K562 (cell line): ENCODE measurements at regions not wholly inside any gene's neighbourhood (a gene's known extent, or its start where the extent isn't known, plus 50 kb on each side); places are given as distances from the start of the nearest gene placed in this dataset.

Experiments
- ELF4 ChIP-seq: fragments of 450-650 bp; formaldehyde crosslinking; IDR thresholded peaks from 2 replicates; pipeline ENCODE4 v1.4.0; 2022; ENCODE audit warnings: missing genetic modification characterization
- ILK ChIP-seq: fragments of 450-650 bp; IDR thresholded peaks from 2 replicates; pipeline ENCODE4 v1.6.1; 2016; ENCODE audit warnings: missing genetic modification characterization, low read depth, mild to moderate bottlenecking, missing compliant biosample characterization, moderate library complexity, borderline replicate concordance
- NR2C2 ChIP-seq, 2 experiments: fragments of 200-800 bp in 1 of 2; sonication (Bioruptor generic) in 1 of 2; sonication (generic) in 1 of 2; formaldehyde crosslinking in 1 of 2; IDR thresholded peaks; 2 replicates each; pipeline versions ENCODE4 v1.6.1 to v1.8.0; 2016 to 2022; ENCODE audit warnings: mild to moderate bottlenecking in 1 of 2, missing compliant biosample characterization in 1 of 2, missing genetic modification characterization in 1 of 2, missing genetic modification reagents in 1 of 2
- POU5F1 ChIP-seq: fragments of 150-350 bp; IDR thresholded peaks from 2 replicates; pipeline ENCODE4 v1.6.1; 2014; ENCODE audit warnings: borderline replicate concordance, low read length, low read depth, mild to moderate bottlenecking; ENCODE audit not compliant: partially characterized antibody
- RBM14 ChIP-seq: fragments of 200-400 bp; formaldehyde crosslinking; IDR thresholded peaks from 2 replicates; pipeline ENCODE4 v1.6.1; 2018; ENCODE audit warnings: low read depth, mild to moderate bottlenecking, low read length, moderate library complexity, borderline replicate concordance; ENCODE audit not compliant: insufficient read depth
- TBL1XR1 ChIP-seq, 2 experiments: IDR thresholded peaks; 2 replicates each; pipeline ENCODE4 v1.6.1; 2012; ENCODE audit warnings: improper control_type of control experiment in 2 of 2, low read length in 2 of 2, mild to moderate bottlenecking in 1 of 2
- TEAD2 ChIP-seq: fragments of 450-650 bp; IDR thresholded peaks from 2 replicates; pipeline ENCODE4 v1.6.1; 2016; ENCODE audit warnings: missing genetic modification characterization, control low read depth, missing compliant biosample characterization
- ZNF133 ChIP-seq: fragments of 250-450 bp; sonication (Bioruptor Pico); IDR thresholded peaks from 2 replicates; pipeline ENCODE4 v1.4.0; 2020; ENCODE audit warnings: mild to moderate bottlenecking
- ZNF197 ChIP-seq: fragments of 200-800 bp; sonication (Bioruptor generic); IDR thresholded peaks from 2 replicates; pipeline ENCODE4 v1.6.1; 2016; ENCODE audit warnings: low read depth, missing genetic modification characterization, missing compliant biosample characterization
- TF ChIP-seq, protein P1 (sequence below): fragments of 450-650 bp; IDR thresholded peaks from 2 replicates; pipeline ENCODE4 v1.6.1; 2016; ENCODE audit warnings: mild to moderate bottlenecking, moderate library complexity
- TF ChIP-seq, protein P2 (sequence below): fragments of 450-650 bp; IDR thresholded peaks from 2 replicates; pipeline ENCODE4 v1.7.1; 2018; ENCODE audit warnings: mild to moderate bottlenecking, low read depth; ENCODE audit not compliant: partially characterized antibody

- TF ChIP-seq, protein P1, sequence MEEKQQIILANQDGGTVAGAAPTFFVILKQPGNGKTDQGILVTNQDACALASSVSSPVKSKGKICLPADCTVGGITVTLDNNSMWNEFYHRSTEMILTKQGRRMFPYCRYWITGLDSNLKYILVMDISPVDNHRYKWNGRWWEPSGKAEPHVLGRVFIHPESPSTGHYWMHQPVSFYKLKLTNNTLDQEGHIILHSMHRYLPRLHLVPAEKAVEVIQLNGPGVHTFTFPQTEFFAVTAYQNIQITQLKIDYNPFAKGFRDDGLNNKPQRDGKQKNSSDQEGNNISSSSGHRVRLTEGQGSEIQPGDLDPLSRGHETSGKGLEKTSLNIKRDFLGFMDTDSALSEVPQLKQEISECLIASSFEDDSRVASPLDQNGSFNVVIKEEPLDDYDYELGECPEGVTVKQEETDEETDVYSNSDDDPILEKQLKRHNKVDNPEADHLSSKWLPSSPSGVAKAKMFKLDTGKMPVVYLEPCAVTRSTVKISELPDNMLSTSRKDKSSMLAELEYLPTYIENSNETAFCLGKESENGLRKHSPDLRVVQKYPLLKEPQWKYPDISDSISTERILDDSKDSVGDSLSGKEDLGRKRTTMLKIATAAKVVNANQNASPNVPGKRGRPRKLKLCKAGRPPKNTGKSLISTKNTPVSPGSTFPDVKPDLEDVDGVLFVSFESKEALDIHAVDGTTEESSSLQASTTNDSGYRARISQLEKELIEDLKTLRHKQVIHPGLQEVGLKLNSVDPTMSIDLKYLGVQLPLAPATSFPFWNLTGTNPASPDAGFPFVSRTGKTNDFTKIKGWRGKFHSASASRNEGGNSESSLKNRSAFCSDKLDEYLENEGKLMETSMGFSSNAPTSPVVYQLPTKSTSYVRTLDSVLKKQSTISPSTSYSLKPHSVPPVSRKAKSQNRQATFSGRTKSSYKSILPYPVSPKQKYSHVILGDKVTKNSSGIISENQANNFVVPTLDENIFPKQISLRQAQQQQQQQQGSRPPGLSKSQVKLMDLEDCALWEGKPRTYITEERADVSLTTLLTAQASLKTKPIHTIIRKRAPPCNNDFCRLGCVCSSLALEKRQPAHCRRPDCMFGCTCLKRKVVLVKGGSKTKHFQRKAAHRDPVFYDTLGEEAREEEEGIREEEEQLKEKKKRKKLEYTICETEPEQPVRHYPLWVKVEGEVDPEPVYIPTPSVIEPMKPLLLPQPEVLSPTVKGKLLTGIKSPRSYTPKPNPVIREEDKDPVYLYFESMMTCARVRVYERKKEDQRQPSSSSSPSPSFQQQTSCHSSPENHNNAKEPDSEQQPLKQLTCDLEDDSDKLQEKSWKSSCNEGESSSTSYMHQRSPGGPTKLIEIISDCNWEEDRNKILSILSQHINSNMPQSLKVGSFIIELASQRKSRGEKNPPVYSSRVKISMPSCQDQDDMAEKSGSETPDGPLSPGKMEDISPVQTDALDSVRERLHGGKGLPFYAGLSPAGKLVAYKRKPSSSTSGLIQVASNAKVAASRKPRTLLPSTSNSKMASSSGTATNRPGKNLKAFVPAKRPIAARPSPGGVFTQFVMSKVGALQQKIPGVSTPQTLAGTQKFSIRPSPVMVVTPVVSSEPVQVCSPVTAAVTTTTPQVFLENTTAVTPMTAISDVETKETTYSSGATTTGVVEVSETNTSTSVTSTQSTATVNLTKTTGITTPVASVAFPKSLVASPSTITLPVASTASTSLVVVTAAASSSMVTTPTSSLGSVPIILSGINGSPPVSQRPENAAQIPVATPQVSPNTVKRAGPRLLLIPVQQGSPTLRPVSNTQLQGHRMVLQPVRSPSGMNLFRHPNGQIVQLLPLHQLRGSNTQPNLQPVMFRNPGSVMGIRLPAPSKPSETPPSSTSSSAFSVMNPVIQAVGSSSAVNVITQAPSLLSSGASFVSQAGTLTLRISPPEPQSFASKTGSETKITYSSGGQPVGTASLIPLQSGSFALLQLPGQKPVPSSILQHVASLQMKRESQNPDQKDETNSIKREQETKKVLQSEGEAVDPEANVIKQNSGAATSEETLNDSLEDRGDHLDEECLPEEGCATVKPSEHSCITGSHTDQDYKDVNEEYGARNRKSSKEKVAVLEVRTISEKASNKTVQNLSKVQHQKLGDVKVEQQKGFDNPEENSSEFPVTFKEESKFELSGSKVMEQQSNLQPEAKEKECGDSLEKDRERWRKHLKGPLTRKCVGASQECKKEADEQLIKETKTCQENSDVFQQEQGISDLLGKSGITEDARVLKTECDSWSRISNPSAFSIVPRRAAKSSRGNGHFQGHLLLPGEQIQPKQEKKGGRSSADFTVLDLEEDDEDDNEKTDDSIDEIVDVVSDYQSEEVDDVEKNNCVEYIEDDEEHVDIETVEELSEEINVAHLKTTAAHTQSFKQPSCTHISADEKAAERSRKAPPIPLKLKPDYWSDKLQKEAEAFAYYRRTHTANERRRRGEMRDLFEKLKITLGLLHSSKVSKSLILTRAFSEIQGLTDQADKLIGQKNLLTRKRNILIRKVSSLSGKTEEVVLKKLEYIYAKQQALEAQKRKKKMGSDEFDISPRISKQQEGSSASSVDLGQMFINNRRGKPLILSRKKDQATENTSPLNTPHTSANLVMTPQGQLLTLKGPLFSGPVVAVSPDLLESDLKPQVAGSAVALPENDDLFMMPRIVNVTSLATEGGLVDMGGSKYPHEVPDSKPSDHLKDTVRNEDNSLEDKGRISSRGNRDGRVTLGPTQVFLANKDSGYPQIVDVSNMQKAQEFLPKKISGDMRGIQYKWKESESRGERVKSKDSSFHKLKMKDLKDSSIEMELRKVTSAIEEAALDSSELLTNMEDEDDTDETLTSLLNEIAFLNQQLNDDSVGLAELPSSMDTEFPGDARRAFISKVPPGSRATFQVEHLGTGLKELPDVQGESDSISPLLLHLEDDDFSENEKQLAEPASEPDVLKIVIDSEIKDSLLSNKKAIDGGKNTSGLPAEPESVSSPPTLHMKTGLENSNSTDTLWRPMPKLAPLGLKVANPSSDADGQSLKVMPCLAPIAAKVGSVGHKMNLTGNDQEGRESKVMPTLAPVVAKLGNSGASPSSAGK, result peak; percentile 46
- peak; percentile 23; the same call in 1 of the 2 replicates for TF ChIP-seq ZNF197 (CRISPR knock-in tag)
- no peak for TF ChIP-seq NR2C2 (CRISPR knock-in tag; IDR thresholded peaks at IDR 0.05)
- peak; percentile 86 for TF ChIP-seq NR2C2 (tag; IDR thresholded peaks at IDR 0.05)
- TF ChIP-seq, protein P2, sequence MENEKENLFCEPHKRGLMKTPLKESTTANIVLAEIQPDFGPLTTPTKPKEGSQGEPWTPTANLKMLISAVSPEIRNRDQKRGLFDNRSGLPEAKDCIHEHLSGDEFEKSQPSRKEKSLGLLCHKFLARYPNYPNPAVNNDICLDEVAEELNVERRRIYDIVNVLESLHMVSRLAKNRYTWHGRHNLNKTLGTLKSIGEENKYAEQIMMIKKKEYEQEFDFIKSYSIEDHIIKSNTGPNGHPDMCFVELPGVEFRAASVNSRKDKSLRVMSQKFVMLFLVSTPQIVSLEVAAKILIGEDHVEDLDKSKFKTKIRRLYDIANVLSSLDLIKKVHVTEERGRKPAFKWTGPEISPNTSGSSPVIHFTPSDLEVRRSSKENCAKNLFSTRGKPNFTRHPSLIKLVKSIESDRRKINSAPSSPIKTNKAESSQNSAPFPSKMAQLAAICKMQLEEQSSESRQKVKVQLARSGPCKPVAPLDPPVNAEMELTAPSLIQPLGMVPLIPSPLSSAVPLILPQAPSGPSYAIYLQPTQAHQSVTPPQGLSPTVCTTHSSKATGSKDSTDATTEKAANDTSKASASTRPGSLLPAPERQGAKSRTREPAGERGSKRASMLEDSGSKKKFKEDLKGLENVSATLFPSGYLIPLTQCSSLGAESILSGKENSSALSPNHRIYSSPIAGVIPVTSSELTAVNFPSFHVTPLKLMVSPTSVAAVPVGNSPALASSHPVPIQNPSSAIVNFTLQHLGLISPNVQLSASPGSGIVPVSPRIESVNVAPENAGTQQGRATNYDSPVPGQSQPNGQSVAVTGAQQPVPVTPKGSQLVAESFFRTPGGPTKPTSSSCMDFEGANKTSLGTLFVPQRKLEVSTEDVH, result no peak
- TF ChIP-seq TEAD2 (tag), result peak; percentile 63
- TF ChIP-seq ILK (tag), result no peak
- TF ChIP-seq ELF4 (CRISPR knock-in tag), result peak; percentile 20; the same call in 1 of the 2 replicates
- TF ChIP-seq TBL1XR1 (IDR thresholded peaks at IDR 0.05; ENCODE audit: low read length in 2 of 2), result peak in 1 of 2 experiments; percentile 83; a peak in 2 of 4 replicates
- no peak for TF ChIP-seq RBM14
- no peak for TF ChIP-seq POU5F1
- TF ChIP-seq ZNF133 (CRISPR knock-in tag), result no peak
Measured at GRCh38 chr6:14452567-14453527, 335.3 kb downstream of the CD83 start (continued).
